H9 (cell line): ENCODE measurements at regions not wholly inside any gene's neighbourhood (a gene's known extent, or its start where the extent isn't known, plus 50 kb on each side); places are given as distances from the start of the nearest gene placed in this dataset.

Experiments
- DNase-seq: peaks from one replicate; pipeline ENCODE4 v3.0.0-alpha.2; 2017
- H2AFZ ChIP-seq: one replicate; pipeline ENCODE4 v1.6.1; 2013; ENCODE audit warnings: mild to moderate bottlenecking, low read length, control low read depth, moderate library complexity
- H2AK5ac ChIP-seq: 2 replicates; pipeline ENCODE4 v1.6.1; 2013; ENCODE audit warnings: low read length, control low read depth, mixed read lengths; ENCODE audit not compliant: insufficient read length
- H2BK120ac ChIP-seq: one replicate; pipeline ENCODE4 v1.6.1; 2013; ENCODE audit warnings: low read depth, mild to moderate bottlenecking, low read length, control low read depth, inconsistent platforms; ENCODE audit not compliant: poor library complexity, severe bottlenecking
- H2BK12ac ChIP-seq: 2 replicates; pipeline ENCODE4 v1.6.1; 2013; ENCODE audit warnings: low read length, control low read depth, mixed read lengths, low read depth; ENCODE audit not compliant: insufficient read length
- H2BK15ac ChIP-seq: 2 replicates; pipeline ENCODE4 v1.6.1; 2013; ENCODE audit warnings: low read depth, low read length, control low read depth
- H2BK20ac ChIP-seq: one replicate; pipeline ENCODE4 v1.6.1; 2013; ENCODE audit warnings: low read depth, mild to moderate bottlenecking, low read length, control low read depth, inconsistent platforms; ENCODE audit not compliant: poor library complexity, severe bottlenecking
- H2BK5ac ChIP-seq: 2 replicates; pipeline ENCODE4 v1.6.1; 2013; ENCODE audit warnings: low read length, control low read depth, mixed read lengths; ENCODE audit not compliant: insufficient read length
- H3K14ac ChIP-seq: 2 replicates; pipeline ENCODE4 v1.6.1; 2013; ENCODE audit warnings: low read length, control low read depth; ENCODE audit not compliant: insufficient read depth
- H3K18ac ChIP-seq: 2 replicates; pipeline ENCODE4 v1.6.1; 2013; ENCODE audit warnings: low read depth, mild to moderate bottlenecking, mixed read lengths, low read length, control low read depth; ENCODE audit not compliant: insufficient read length
- H3K23ac ChIP-seq: 2 replicates; pipeline ENCODE4 v1.6.1; 2013; ENCODE audit warnings: low read length, control low read depth, mixed read lengths, low read depth; ENCODE audit not compliant: insufficient read length
- H3K23me2 ChIP-seq: 2 replicates; pipeline ENCODE4 v1.6.1; 2013; ENCODE audit warnings: low read depth, mild to moderate bottlenecking, mixed read lengths, low read length, control low read depth; ENCODE audit not compliant: insufficient read length, poor library complexity, severe bottlenecking
- H3K27ac ChIP-seq: 2 replicates; pipeline ENCODE4 v1.5.1; 2013; ENCODE audit warnings: low read length, control low read depth, mixed read lengths, low read depth; ENCODE audit not compliant: insufficient read length
- H3K27me3 ChIP-seq: 2 replicates; pipeline ENCODE4 v1.6.1; 2013; ENCODE audit warnings: low read length, control low read depth, inconsistent platforms; ENCODE audit not compliant: insufficient read depth
- H3K4ac ChIP-seq: 2 replicates; pipeline ENCODE4 v1.6.1; 2013; ENCODE audit warnings: low read depth, mild to moderate bottlenecking, control low read depth, inconsistent platforms, low read length, moderate library complexity
- H3K4me1 ChIP-seq: 2 replicates; pipeline ENCODE4 v1.6.1; 2013; ENCODE audit warnings: low read length, control low read depth, inconsistent platforms; ENCODE audit not compliant: insufficient read depth
- H3K4me2 ChIP-seq: 2 replicates; pipeline ENCODE4 v1.6.1; 2013; ENCODE audit warnings: low read length, control low read depth, mixed read lengths; ENCODE audit not compliant: insufficient read length, insufficient read depth
- H3K56ac ChIP-seq: 2 replicates; pipeline ENCODE4 v1.6.1; 2013; ENCODE audit warnings: low read depth, mild to moderate bottlenecking, mixed read lengths, low read length, control low read depth; ENCODE audit not compliant: insufficient read length
- H3K79me1 ChIP-seq: 2 replicates; pipeline ENCODE4 v1.6.1; 2013; ENCODE audit warnings: low read depth, mild to moderate bottlenecking, moderate library complexity, low read length, control low read depth, inconsistent platforms; ENCODE audit not compliant: insufficient read depth, poor library complexity, severe bottlenecking
- H3K79me2 ChIP-seq: 2 replicates; pipeline ENCODE4 v1.6.1; 2013; ENCODE audit warnings: low read length, control low read depth, inconsistent platforms; ENCODE audit not compliant: insufficient read depth
- H3K9ac ChIP-seq: 2 replicates; pipeline ENCODE4 v1.6.1; 2013; ENCODE audit warnings: low read length, control low read depth, mixed read lengths; ENCODE audit not compliant: insufficient read length; ENCODE audit errors: extremely low read depth
- H3K9me3 ChIP-seq: one replicate; pipeline ENCODE4 v1.6.1; 2013; ENCODE audit warnings: low read depth, low read length, inconsistent platforms; ENCODE audit not compliant: control insufficient read depth
- H3T11ph ChIP-seq: one replicate; pipeline ENCODE4 v1.6.1; 2013; ENCODE audit warnings: mild to moderate bottlenecking, low read length, control low read depth, inconsistent platforms
- H4K20me1 ChIP-seq: one replicate; pipeline ENCODE4 v1.6.1; 2013; ENCODE audit not compliant: control insufficient read depth, insufficient read length, insufficient read depth
- H4K5ac ChIP-seq: 2 replicates; pipeline ENCODE4 v1.6.1; 2013; ENCODE audit warnings: low read depth, mild to moderate bottlenecking, mixed read lengths, low read length, control low read depth; ENCODE audit not compliant: insufficient read length
- H4K8ac ChIP-seq: replicated peaks from 2 replicates; pipeline ENCODE4 v1.6.1; 2013; ENCODE audit warnings: low read length, control low read depth, mixed read lengths, low read depth; ENCODE audit not compliant: insufficient read length
- H4K91ac ChIP-seq: 2 replicates; pipeline ENCODE4 v1.6.1; 2013; ENCODE audit warnings: low read depth, mild to moderate bottlenecking, moderate library complexity, mixed read lengths, low read length, control low read depth; ENCODE audit not compliant: insufficient read length
- H3K27ac Mint-ChIP-seq, 3 experiments: 2 replicates in 2 of 3; 3 replicates in 1 of 3; pipeline ENCODE4 v1.8.0; 2020 to 2021; ENCODE audit warnings: mixed read lengths in 3 of 3, mild to moderate bottlenecking in 1 of 3, moderate library complexity in 1 of 3
- H3K27me3 Mint-ChIP-seq: 2 replicates; pipeline ENCODE4 v1.8.0; 2021; ENCODE audit warnings: low read depth, mild to moderate bottlenecking, moderate library complexity, mixed read lengths
- H3K36me3 Mint-ChIP-seq, 3 experiments: 2 replicates in 2 of 3; 3 replicates in 1 of 3; pipeline ENCODE4 v1.8.0; 2020 to 2021; ENCODE audit warnings: low read depth in 3 of 3, mixed read lengths in 3 of 3; ENCODE audit not compliant: insufficient read depth in 1 of 3
- H3K4me1 Mint-ChIP-seq, 2 experiments: 2 replicates each; pipeline ENCODE4 v1.8.0; 2020; ENCODE audit warnings: mixed read lengths in 2 of 2
- H3K4me3 Mint-ChIP-seq, 2 experiments: 2 replicates in 1 of 2; 3 replicates in 1 of 2; pipeline ENCODE4 v1.8.0; 2020 to 2021; ENCODE audit warnings: mild to moderate bottlenecking in 2 of 2, mixed read lengths in 2 of 2, moderate library complexity in 1 of 2
- H3K9me3 Mint-ChIP-seq, 2 experiments: 2 replicates in 1 of 2; 3 replicates in 1 of 2; pipeline ENCODE4 v1.8.0; 2020; ENCODE audit warnings: mild to moderate bottlenecking in 2 of 2, mixed read lengths in 2 of 2, moderate library complexity in 1 of 2
- CTCF ChIP-seq: fragments of 200-600 bp; sonication (generic); conservative IDR thresholded peaks from 3 replicates; pipeline ENCODE4 v1.8.0; 2021; ENCODE audit warnings: antibody characterized with exemption, mild to moderate bottlenecking
- WGBS: extraction: QIAGEN DNeasy Blood & Tissue Kit; methylation state at CpG from one replicate; pipeline ENCODE4 v1.1.7; 2013; ENCODE audit warnings: missing lambda C conversion rate, low lambda C conversion rate, mixed read lengths; ENCODE audit not compliant: insufficient read length; ENCODE audit errors: extremely low coverage; 5-methylcytosine and 5-hydroxymethylcytosine counted together

GRCh38 chr20:52895701-52896100, 76.5 kb upstream of the TSHZ2 start:
- no peak overlapping the region for H2AFZ ChIP-seq
- H3K14ac ChIP-seq = no peak overlapping the region
- no peak overlapping the region for H2AK5ac ChIP-seq
- no peak overlapping the region for H3K9ac ChIP-seq
- no peaks in the 10 kb centered on the region for H3K9me3 ChIP-seq
- no peaks in the 10 kb centered on the region for H3K27me3 ChIP-seq
- Mint-ChIP-seq H3K4me1 (peaks cover 3 to 5% of the 10 kb centered on the region in 2 experiments; a peak in 3 of 4 replicates), H3K9me3 (no peaks in the 10 kb centered on the region; a peak in 1 of 5 replicates), H3K27me3 (no peaks in the 10 kb centered on the region), H3K4me3 (no peak overlapping the region), H3K27ac (no peak overlapping the region), H3K36me3 (no peaks in the 10 kb centered on the region)
- H3K4ac ChIP-seq = no peak overlapping the region
- H2BK12ac ChIP-seq = no peak overlapping the region
- no peaks in the 10 kb centered on the region for H4K20me1 ChIP-seq
- no peaks in the 10 kb centered on the region for H3K4me1 ChIP-seq
- H2BK5ac ChIP-seq = no peak overlapping the region
- no peak overlapping the region for H2BK15ac ChIP-seq
- no peak for TF ChIP-seq CTCF
- no peak overlapping the region for H2BK120ac ChIP-seq
- no peak overlapping the region for H4K91ac ChIP-seq
- H3K79me2 ChIP-seq = no peaks in the 10 kb centered on the region
- H3K23ac ChIP-seq = no peak overlapping the region
- WGBS = no CpG with 5 or more reads among the region's 8 CpGs
- H3T11ph ChIP-seq = no peak overlapping the region
- no peak overlapping the region for H4K8ac ChIP-seq
- H3K27ac ChIP-seq = no peak overlapping the region
- H3K56ac ChIP-seq = no peak overlapping the region
- H3K18ac ChIP-seq = no peak overlapping the region
- H2BK20ac ChIP-seq = no peak overlapping the region
- no peaks in the 10 kb centered on the region for H3K79me1 ChIP-seq
- no peak overlapping the region for H3K4me2 ChIP-seq
- H4K5ac ChIP-seq = no peak overlapping the region
- DNase-seq = no peak
- H3K23me2 ChIP-seq = no peaks in the 10 kb centered on the region
